ENCODE measurements at regions not wholly inside any gene's neighbourhood (a gene's known extent, or its start where the extent isn't known, plus 50 kb on each side); places are given as distances from the start of the nearest gene placed in this dataset.

GRCh38 chr12:126798449-126798848, 1468.5 kb upstream of the TMEM132C start:
- TF ChIP-seq TAF1 (IDR thresholded peaks at IDR 0.05; ENCODE audit: low read depth) = no peak
- TF ChIP-seq EGR1 (IDR thresholded peaks at IDR 0.05) = no peak
- no peak for TF ChIP-seq TCF12 (IDR thresholded peaks at IDR 0.05; ENCODE audit: low read depth)
- TF ChIP-seq NFIC (IDR thresholded peaks at IDR 0.05) = no peak
